Glomerular visceral epithelial cell (primary cell): ENCODE measurements at regions not wholly inside any gene's neighbourhood (a gene's known extent, or its start where the extent isn't known, plus 50 kb on each side); places are given as distances from the start of the nearest gene placed in this dataset.
"Not testable (repeated sequence)": the region's sequence is repeated elsewhere in the genome, so short reads cannot be mapped to it uniquely, and the experiment has no call there.

Experiments used
- DNase-seq: peaks from one replicate; pipeline ENCODE4 v3.0.0-alpha.2; 2016; ENCODE audit errors: extremely low spot score

DNA sequence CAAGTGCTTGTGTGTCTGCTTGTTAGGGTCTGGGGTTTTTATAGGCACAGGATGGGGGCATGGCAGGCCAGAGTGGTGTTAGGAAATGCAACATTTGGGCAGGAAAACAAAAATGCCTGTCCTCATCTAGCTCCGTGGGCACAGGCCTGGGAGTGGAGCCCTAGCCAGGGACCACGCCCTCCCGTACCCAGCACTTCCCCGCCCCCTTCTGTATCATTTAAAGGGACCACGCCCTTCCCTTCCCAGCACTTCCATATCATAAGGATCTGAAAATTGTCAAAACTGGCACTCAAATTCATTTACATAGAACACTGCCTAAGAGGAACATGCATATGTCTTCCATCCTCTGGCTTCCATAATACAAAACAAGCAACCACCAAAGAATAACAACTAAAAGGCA lies 185.8 kb downstream of the B3GLCT start:
- DNase-seq, result no peak

DNA sequence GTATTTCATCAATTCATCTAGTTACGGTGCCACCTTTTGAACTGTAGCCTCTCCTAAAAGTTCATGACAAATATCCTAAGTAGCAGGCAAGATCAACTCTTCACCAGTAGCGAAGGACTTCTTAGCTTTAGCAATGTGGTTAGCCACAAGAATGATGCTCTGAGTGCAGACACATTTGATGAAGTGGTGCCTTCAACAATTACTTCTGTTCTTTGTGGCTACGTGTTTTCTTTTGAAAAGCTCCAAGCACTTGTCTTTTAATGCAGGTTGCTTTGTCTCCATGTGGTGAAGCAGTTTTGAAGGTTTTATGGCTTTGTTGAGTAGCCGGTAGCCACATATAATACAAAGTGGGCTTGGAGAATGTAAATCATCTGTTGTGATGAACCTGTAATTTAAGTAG lies 194.7 kb downstream of the B3GLCT start:
- no peak for DNase-seq

DNA sequence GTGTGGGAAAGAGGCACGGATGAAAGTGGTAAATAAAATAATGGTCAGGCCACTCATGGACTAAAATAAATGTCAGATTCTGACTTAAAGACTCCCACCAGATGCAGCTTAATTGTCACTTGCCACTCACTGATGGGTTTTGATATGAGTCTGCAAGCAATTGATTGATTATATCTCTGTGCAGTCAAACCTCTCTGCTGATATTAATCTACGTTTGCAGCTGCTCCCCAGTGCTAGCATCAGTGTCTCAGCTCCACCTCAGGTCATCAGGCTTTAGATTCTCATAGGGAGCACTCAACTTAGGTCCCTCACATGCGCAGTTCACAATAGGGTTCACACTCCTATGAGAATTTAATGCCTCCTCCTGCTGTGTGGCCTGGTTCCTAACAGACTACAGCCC lies 195.3 kb downstream of the B3GLCT start:
- DNase-seq, result no peak

DNA sequence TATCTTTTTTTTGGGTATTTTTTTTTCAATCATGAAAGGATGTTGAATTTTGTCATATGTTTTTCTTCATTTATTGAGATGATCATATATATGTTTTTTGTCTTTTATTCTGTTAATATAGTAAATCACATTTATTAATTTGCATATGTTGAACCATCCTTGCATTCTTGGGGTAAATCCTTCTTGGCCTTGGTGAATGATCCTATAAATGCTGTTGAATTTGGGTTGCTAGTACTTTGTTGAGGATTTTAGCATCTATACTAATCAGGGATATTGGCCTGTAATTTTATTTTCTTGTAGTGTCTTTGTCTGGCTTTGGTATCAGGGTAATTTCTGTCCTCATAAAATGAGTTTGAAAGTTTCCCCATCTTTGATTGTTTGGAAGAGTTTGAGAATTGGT lies 199.9 kb downstream of the B3GLCT start:
- no peak for DNase-seq

DNA sequence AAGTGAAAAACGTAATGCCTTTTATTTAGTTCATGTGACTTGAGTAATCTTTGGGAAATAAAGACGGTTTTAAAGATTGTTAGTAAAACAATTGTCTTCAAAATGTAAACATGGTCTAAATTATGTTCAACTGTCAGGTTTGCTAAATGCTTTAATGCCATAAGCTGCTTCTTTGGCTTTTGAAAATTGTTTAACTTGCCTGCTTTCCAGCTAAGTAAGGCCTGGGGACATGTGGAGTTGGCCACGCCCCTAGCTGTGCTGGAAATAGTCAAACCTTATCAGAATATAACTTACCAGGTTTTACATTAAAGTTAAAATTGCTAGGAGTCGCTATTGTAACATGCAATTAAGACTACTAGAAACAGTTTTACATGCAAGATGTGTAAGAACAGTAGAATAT lies 203.9 kb downstream of the B3GLCT start:
- DNase-seq, result not testable (repeated sequence)

DNA sequence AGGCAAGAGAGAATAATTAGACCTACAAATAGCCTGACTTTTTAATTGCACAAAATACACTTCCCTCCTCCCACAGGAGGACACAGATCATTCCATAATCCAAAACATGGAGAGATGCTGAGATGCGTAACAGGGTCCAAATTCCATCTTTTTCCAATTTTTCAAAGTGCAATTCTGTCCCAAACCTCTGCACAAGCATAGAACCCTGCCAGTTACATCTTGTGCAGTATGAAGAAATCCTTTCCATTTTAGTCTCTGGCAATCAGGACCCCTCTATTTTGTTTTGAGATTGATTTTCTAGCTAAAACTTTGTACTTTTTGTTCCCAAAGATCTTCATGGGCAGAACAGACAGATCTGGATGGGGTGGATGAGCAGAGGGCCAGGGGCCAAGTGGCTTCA lies 209.2 kb downstream of the B3GLCT start:
- no peak for DNase-seq

DNA sequence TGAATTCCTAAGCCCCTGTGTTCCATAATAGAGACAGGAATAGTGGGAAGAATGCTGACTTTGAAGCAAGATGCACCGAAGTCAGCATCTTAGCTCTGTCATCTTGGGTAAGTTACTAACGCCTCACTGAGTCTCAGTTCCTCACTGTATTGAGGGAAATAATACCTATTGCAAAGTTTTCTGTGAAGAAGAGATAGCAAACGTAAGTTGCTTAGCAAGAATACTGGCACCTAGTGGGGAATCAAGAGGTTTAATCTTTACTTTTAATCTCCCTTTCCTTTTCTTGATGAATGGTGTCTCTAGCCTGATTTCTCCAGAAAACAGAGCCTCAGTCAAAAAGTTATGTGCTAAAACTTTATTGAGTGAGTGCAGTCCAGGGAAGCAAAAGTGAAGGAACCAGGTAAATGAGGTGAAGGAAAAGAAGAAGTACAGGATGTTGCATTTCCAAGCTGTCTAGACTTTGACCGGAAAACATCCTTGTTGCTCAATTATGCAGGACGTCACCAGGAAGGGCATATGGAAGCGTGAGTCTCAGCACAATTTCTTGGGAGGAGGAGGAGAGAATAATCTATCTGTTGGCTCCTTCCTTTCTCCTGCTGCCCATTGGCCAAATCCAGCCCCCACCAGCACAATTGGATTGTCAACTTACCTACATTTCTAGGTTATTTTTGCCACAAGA lies 210.0 kb downstream of the B3GLCT start:
- peak; percentile 6 for DNase-seq

DNA sequence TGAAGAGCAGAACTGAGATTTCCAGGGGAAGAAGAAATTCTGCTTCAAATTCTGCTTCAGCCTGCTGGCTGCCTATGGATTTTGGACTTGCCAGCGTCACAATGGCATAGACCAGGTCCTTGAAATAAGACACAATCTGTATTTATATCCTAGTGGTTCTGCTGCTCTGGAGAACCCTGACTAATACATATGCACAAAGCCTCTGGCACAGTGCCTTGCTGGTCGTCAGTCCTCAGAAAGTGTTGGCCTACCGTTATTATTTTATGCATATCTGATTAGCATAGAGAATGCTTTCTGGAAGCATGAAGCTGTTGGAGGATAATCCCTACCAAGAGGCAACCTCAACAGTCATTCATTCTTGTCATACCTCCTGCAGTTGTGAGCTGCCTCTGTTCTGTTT lies 213.7 kb downstream of the B3GLCT start:
- DNase-seq, result no peak

DNA sequence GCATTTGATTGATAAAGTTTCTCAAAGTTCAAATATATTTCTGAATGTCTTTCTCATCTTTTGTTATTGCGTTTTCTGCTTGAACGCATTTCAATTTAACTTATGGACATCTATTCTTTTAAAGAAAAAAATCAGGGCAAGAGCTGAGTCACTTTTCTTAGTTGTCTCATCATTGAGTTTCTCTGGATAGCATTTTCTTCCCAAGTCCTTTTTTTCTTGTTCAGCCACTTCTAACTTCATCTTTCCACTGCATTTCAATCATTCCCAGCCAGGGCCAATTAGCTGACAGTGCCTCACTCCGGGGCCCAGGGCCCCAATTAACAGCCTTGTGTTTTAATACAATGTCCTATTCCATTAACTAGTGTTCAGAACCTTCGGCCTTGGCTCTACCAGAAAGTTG lies 216.3 kb downstream of the B3GLCT start:
- no peak for DNase-seq

DNA sequence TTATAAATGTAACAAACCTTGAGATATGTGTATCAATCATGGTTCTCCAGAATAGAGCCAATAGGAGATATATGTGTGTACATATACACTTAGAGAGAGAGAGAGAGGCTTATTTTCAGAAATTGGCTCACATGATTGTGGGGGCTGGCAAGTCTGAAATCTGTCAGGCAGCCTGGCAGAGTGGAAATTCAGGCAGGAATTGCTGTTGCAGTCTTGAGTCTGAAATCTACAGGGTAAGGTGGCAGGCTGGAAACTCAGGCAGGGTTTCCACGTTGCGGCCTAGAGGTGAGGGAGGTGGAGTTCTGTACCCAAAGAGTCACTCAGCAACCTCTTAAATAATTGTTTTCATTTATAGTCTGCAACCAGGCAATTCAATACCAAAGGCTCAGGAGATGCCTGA lies 218.4 kb downstream of the B3GLCT start:
- no peak for DNase-seq

DNA sequence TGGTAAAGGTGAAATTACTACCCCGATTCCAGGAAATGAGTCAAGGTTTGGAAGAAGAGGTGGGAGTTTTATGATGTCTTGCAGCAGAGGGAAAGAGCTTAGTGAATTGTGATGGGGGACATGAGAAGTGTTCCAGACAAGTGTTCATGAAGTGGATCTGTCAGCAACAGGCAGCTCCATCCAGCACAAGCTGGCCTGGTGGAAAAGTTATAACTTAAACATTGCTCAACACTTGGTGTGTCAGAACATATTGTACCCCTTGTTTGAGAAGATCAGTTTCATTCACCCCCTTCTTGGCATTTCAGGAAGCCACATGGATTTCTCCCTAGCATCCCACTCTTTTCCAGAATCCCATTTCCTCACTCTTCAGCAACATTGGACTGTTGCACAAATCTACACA lies 222.0 kb downstream of the B3GLCT start:
- no peak for DNase-seq

DNA sequence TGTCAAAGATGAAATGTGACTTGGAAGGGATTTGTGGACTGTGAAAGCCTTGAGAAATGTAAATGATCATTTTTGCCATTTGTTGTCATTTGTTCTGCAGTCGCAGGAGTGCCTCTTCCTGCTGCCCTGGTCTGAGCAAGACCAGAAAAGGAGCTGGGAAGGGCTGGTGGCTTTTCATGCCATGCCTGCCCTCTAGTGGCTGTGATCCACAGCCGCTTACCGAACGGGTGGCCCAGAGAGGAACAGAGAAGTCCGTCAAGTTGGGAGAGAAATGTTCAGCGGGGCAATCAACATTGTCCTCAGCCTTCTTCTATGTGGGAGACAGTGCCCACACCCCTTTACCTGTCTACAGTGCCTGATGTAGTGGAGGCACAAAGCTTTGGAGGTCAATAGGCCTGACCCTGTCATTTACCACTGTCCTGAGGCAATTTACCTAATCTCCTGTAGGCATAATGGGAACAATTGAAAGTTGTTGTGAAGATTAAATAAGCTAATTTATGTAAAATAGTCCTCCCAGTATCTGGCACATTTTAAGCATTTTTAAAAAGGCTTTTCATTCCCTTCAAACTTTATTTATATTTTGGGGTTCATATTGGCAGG lies 224.5 kb downstream of the B3GLCT start:
- peak; percentile 79 for DNase-seq

DNA sequence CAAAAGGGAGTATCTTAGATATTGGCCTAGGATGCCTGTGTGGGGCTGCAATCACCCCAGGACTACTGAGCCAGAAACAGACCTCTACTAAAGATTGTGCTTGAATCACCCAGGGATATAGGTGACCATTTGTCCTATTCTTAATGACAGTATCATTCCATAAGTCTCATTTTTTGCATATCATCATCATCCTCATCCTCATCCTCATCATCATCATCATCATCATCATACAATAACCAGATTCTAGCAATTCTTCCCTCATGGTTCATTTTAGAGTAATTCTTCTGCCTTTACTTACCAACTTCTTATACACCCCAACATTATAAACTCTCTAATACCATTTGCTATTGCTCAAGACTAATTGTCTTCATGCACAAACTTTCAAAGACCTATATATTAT lies 226.6 kb downstream of the B3GLCT start:
- no peak for DNase-seq

DNA sequence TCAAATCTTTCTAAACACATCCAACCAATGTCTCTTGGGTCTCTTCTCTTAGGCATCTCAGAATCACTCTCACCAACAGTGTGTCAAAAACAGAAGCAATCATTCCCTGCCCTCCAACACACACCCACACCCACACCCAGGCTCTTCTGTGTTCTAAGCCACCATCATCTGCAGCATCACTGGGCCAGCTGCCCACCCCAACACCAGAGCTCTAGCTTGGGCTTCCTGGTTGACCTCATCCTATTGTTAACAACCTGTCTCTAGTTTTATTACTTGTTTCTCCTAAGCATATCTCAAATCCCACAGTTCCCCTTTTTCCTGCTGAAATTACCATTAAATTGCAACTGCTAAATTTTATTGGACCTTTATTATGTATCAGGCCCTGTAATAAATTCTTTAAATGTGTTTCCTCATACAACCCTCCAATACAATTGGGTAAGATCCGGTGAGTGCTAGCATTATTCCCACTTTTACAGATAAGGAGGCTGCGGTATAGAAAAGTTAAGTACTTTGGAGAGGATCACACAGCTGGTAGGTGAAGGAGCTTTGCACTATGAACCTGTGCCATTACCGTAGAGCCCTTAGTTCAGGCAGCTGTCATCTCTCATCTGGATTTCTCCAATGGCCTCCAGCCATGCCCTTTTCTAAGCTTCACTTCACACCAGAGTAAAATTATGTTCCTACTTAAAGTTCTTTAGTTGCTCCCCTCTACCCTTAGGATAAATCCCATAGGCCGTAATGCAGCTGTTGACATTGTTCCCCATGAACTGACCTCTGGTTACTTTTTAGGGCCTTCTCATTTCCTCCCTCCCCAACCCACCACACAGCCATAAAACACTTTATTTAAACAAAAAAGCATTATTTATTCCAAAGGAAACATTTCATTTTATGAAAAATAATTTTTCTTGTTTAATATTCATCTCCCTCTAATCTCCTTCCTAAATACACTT lies 227.7 kb downstream of the B3GLCT start:
- DNase-seq, result no peak

DNA sequence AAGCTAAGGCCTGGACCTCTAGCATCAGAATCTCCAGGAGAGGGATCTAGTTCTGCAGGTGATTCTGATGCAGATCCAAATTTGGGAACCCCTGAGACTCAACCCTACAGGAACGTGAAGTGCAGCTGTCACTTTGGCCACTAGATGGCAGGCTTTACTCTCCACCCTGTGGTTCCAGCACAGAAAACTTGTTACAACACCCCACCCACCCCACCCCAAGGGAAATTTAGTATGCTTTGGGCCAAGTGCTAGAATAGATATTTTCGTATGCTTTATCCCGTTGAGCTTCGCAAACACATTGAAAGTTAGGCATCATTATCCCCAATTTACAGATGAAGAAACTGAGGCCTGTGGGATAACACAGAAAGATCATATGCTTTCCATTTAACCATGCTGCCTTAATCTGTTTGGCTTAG lies 232.0 kb downstream of the B3GLCT start:
- peak; percentile 27 for DNase-seq

DNA sequence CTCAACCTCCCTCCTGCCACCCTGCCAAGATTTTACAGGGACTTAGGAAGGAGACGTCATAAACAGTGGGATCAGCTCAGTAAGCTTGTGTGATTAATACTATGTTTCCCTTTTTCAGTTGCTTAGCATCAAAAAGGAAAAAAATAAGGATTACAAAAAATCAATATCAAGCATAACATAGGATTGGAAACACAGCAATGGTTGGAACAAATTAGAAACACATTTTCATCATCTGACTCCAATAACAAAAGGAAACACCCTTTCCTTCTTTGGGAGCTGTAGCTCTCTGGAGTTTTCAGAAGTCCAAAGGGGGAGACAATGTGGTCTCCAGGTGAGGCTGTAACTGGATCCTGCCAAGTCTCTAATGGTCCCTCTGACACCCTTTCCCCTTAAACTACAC lies 233.4 kb downstream of the B3GLCT start:
- no peak for DNase-seq

DNA sequence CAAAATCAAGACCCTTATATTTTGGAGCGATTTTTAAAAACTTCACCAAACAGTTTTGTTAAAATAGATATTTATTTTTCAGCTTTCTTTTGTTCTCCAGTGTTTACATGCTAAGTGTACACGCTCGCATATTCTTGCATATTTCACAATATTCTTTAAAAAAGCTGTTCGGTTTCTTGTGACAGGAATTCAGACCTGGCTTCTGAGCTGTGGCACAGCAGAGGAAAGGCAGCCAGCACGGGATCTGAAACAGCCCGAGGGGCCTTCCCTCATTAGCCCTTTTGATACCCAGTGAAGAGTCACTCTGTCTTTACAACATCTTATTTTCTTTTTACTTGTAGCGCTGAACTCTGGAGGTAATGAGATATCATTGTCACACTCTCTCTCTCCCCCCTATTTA lies 234.0 kb downstream of the B3GLCT start:
- DNase-seq, result no peak

DNA sequence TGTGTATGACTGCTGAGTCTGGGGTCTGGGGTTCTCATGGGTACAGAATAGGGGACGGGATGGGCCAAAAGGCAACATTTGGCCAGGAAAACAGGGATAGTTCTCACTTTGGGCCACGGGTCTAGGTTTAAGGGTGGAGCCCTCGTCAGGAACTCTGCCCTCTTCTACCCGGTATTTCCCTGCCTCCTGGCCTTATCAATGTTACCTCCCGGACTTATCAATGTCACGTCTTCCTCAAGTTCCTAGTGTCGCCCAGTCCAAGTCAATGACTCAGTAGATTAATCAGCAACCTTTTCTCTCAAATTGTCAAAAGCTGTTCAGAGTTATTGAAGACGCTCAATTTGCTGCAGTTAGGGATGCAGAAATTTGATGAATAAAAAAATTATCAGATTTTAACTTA lies 234.8 kb downstream of the B3GLCT start:
- no peak for DNase-seq

DNA sequence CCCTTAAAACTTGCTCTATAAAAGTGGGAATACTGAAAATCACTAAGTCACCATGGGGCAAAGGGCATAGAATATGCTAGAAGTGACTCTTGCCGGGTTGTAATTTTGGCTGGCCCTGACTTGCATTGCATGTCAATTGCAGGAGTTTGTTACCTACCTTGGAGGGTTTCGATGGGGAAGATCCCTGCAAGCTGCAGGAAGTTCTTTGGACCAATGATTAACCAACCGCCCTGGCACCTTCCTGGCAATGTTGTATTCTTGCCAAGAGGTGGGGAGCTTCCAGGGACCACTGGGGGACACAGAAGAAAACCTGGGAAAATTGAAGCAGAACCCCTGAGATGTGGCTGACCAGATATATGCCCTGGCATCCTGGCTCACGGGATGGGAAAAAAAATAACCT lies 235.8 kb downstream of the B3GLCT start:
- no peak for DNase-seq

DNA sequence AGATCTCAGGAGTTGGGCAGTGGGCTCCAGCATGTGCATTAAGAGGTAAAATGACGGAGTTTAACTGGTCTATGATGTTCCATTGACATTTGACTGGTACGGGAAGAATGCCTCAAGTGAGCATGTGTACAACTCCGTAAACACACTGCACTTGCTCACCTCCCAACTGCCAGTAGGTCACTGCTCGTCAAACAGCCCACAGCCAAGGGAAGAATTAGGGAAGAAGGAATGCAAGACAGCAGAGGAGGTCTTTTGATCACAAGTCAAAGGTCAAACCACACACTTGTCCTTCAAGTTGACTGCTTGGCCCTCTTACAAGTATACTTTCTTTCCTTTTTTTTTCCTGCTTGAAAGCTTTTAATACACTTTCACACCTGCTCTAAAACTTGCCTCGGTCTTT lies 236.7 kb downstream of the B3GLCT start:
- no peak for DNase-seq

DNA sequence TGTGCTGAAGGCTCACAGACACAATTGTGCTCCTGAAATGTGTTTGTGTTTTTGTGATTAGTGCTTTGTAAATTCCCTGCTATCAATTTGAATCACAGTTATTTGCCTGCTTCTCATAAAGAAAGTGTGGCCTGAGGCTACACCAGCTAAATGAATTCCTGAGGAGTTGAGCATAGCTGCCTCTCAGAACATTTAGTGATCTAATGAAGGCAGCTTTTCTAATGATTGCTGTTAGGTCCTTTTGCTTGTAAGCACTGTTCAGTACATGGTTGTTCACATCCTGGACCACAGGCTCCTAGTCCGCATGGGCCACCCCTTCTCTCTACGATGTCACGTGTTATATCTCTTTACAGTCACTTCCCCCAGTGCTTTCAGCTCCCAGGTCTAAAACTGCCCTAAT lies 238.2 kb downstream of the B3GLCT start:
- no peak for DNase-seq

DNA sequence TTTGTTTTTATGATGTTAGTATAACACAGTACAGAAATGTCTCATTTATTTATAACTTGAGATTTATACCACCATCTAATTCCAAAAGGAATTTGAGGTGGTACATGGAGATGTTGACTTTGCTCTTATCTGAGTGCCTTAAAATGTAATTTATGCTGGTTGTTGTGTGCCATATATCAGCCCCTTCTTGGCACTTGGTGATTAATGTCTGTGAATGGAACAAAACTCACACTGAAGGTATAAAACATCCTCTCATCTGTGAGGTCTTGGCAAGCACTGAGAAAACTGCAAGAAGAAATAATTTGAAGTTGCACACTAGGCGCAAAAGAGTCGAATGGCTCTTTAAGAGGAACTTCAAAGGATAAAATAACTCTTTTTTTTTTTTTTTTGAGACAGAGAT lies 240.4 kb downstream of the B3GLCT start:
- no peak for DNase-seq
